GM12878 (cell line): ENCODE measurements at regions not wholly inside any gene's neighbourhood (a gene's known extent, or its start where the extent isn't known, plus 50 kb on each side); places are given as distances from the start of the nearest gene placed in this dataset.
A peak's percentile ranks its signal among the peaks of the same experiment; 100 is the strongest.

Experiments
- BMI1 ChIP-seq: fragments of 450-650 bp; IDR thresholded peaks from 2 replicates; pipeline ENCODE4 v1.6.1; 2016; ENCODE audit warnings: mild to moderate bottlenecking, moderate library complexity, borderline replicate concordance
- BRCA1 ChIP-seq: IDR thresholded peaks from 2 replicates; pipeline ENCODE4 v1.6.1; 2011; ENCODE audit warnings: low read depth, low read length, improper control_type of control experiment
- CHD1 ChIP-seq: IDR thresholded peaks from 2 replicates; pipeline ENCODE4 v1.6.1; 2012; ENCODE audit warnings: low read depth, low read length, improper control_type of control experiment
- DPF2 ChIP-seq: fragments of 450-650 bp; IDR thresholded peaks from 2 replicates; pipeline ENCODE4 v1.6.1; 2017; ENCODE audit warnings: mild to moderate bottlenecking
- EED ChIP-seq: sonication (generic); IDR thresholded peaks from 2 replicates; pipeline ENCODE4 v1.6.1; 2016; ENCODE audit warnings: antibody characterized with exemption, low read depth
- GATAD2B ChIP-seq: fragments of 450-650 bp; conservative IDR thresholded peaks from 2 replicates; pipeline ENCODE4 v1.6.1; 2017; ENCODE audit warnings: low read depth, mild to moderate bottlenecking, moderate library complexity
- KDM1A ChIP-seq: fragments of 200-600 bp; sonication (generic); IDR thresholded peaks from 2 replicates; pipeline ENCODE4 v1.6.1; 2016; ENCODE audit warnings: borderline replicate concordance
- NBN ChIP-seq: fragments of 450-650 bp; IDR thresholded peaks from 2 replicates; pipeline ENCODE4 v1.6.1; 2016
- NFYA ChIP-seq: IDR thresholded peaks from 2 replicates; pipeline ENCODE4 v1.6.1; 2011; ENCODE audit warnings: low read depth, mild to moderate bottlenecking, low read length, improper control_type of control experiment, borderline replicate concordance
- PAX8 ChIP-seq: fragments of 450-650 bp; IDR thresholded peaks from 2 replicates; pipeline ENCODE4 v1.6.1; 2017; ENCODE audit warnings: mild to moderate bottlenecking, moderate library complexity
- RFX5 ChIP-seq: IDR thresholded peaks from 2 replicates; pipeline ENCODE4 v1.6.1; 2011; ENCODE audit warnings: low read depth, low read length, improper control_type of control experiment
- SMAD1 ChIP-seq: fragments of 450-650 bp; IDR thresholded peaks from 2 replicates; pipeline ENCODE4 v1.6.1; 2018; ENCODE audit warnings: mild to moderate bottlenecking, low read depth; ENCODE audit not compliant: partially characterized antibody
- TARDBP ChIP-seq: IDR thresholded peaks from 2 replicates; pipeline ENCODE4 v1.6.1; 2016; ENCODE audit warnings: borderline replicate concordance
- YBX1 ChIP-seq: fragments of 450-650 bp; IDR thresholded peaks from 2 replicates; pipeline ENCODE4 v1.6.1; 2016; ENCODE audit warnings: antibody characterized with exemption
- TF ChIP-seq, protein P1 (sequence below): fragments of 450-650 bp; IDR thresholded peaks from 2 replicates; pipeline ENCODE4 v1.6.1; 2016; ENCODE audit warnings: mild to moderate bottlenecking
- TF ChIP-seq, protein P2 (sequence below): IDR thresholded peaks from 2 replicates; pipeline ENCODE4 v1.6.1; 2012; ENCODE audit warnings: low read depth, low read length, improper control_type of control experiment
- TF ChIP-seq, protein P3 (sequence below): fragments of 450-650 bp; IDR thresholded peaks from 2 replicates; pipeline ENCODE4 v1.6.1; 2017; ENCODE audit warnings: antibody characterized with exemption, mild to moderate bottlenecking, moderate library complexity
- TF ChIP-seq, protein P4 (sequence below): IDR thresholded peaks from 2 replicates; pipeline ENCODE4 v1.6.1; 2011; ENCODE audit warnings: mild to moderate bottlenecking, low read depth, low read length, moderate library complexity; ENCODE audit not compliant: insufficient replicate concordance
- TF ChIP-seq, protein P5 (sequence below): fragments of 450-650 bp; formaldehyde crosslinking; IDR thresholded peaks from 2 replicates; pipeline ENCODE4 v1.4.0; 2022; ENCODE audit warnings: mild to moderate bottlenecking, moderate library complexity
- TF ChIP-seq, protein P6 (sequence below): IDR thresholded peaks from 2 replicates; pipeline ENCODE4 v1.6.1; 2011; ENCODE audit warnings: borderline replicate concordance, low read depth, mild to moderate bottlenecking, moderate library complexity, mixed read lengths, low read length; ENCODE audit not compliant: insufficient read depth; ENCODE audit errors: extremely low read length

DNA sequence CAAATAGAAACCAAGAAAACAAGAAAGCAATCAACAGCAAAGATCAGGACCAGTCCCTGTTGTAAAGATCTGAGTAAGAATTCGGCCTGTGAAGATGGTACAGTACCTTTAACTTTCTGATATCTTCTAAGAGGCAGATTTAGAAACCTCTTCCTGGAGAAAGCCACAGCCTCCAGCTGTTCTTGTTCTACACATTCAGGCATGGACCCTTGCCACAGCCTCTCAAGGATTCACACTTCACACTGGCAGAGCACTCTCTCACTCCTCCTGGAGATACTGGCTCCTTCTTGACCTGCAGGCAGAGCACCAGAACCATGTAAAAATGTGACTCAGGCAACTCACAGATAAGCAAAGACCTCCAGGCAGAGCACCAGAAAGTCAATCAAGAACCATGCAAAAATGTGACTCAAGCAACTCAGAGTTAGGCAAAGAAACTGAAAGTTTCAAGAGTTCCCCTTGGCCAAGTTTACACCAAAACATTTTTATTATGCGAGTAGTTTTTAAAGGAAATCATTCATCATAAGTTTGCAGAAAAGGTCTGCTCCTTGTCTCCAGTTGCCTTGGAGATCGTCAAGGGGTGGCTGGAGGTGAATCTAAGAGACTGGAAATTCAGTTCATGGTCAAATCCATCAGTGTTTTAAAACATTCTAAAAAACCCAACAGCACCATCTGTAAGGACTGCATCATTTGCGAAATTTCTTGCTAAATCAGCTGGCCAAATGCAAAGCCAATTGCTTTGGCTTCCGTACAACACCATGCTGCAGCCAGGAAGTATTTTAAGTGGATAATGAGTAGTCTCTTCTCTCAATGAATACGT lies 119.3 kb upstream of the MDM1 start (continued):
- TF ChIP-seq, protein P1, sequence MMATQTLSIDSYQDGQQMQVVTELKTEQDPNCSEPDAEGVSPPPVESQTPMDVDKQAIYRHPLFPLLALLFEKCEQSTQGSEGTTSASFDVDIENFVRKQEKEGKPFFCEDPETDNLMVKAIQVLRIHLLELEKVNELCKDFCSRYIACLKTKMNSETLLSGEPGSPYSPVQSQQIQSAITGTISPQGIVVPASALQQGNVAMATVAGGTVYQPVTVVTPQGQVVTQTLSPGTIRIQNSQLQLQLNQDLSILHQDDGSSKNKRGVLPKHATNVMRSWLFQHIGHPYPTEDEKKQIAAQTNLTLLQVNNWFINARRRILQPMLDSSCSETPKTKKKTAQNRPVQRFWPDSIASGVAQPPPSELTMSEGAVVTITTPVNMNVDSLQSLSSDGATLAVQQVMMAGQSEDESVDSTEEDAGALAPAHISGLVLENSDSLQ, result peak; percentile 70
- TF ChIP-seq SMAD1 (no peak), YBX1 (no peak), NFYA (no peak), DPF2 (no peak; the same call in none of the 2 replicates), BMI1 (no peak; the same call in 1 of the 2 replicates), NBN (peak; percentile 73; the same call in 1 of the 2 replicates), TARDBP (no peak), RFX5 (no peak), BRCA1 (no peak), PAX8 (no peak), KDM1A (no peak), CHD1 (peak; percentile 74; the same call in 1 of the 2 replicates), GATAD2B (no peak), EED (peak; percentile 75)
- TF ChIP-seq, protein P2, sequence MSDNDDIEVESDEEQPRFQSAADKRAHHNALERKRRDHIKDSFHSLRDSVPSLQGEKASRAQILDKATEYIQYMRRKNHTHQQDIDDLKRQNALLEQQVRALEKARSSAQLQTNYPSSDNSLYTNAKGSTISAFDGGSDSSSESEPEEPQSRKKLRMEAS, result no peak; the same call in 1 of the 2 replicates
- TF ChIP-seq, protein P3, sequence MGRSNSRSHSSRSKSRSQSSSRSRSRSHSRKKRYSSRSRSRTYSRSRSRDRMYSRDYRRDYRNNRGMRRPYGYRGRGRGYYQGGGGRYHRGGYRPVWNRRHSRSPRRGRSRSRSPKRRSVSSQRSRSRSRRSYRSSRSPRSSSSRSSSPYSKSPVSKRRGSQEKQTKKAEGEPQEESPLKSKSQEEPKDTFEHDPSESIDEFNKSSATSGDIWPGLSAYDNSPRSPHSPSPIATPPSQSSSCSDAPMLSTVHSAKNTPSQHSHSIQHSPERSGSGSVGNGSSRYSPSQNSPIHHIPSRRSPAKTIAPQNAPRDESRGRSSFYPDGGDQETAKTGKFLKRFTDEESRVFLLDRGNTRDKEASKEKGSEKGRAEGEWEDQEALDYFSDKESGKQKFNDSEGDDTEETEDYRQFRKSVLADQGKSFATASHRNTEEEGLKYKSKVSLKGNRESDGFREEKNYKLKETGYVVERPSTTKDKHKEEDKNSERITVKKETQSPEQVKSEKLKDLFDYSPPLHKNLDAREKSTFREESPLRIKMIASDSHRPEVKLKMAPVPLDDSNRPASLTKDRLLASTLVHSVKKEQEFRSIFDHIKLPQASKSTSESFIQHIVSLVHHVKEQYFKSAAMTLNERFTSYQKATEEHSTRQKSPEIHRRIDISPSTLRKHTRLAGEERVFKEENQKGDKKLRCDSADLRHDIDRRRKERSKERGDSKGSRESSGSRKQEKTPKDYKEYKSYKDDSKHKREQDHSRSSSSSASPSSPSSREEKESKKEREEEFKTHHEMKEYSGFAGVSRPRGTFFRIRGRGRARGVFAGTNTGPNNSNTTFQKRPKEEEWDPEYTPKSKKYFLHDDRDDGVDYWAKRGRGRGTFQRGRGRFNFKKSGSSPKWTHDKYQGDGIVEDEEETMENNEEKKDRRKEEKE, result no peak
- TF ChIP-seq, protein P4, sequence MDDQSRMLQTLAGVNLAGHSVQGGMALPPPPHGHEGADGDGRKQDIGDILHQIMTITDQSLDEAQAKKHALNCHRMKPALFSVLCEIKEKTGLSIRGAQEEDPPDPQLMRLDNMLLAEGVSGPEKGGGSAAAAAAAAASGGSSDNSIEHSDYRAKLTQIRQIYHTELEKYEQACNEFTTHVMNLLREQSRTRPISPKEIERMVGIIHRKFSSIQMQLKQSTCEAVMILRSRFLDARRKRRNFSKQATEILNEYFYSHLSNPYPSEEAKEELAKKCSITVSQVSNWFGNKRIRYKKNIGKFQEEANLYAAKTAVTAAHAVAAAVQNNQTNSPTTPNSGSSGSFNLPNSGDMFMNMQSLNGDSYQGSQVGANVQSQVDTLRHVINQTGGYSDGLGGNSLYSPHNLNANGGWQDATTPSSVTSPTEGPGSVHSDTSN, result no peak
- TF ChIP-seq, protein P5, sequence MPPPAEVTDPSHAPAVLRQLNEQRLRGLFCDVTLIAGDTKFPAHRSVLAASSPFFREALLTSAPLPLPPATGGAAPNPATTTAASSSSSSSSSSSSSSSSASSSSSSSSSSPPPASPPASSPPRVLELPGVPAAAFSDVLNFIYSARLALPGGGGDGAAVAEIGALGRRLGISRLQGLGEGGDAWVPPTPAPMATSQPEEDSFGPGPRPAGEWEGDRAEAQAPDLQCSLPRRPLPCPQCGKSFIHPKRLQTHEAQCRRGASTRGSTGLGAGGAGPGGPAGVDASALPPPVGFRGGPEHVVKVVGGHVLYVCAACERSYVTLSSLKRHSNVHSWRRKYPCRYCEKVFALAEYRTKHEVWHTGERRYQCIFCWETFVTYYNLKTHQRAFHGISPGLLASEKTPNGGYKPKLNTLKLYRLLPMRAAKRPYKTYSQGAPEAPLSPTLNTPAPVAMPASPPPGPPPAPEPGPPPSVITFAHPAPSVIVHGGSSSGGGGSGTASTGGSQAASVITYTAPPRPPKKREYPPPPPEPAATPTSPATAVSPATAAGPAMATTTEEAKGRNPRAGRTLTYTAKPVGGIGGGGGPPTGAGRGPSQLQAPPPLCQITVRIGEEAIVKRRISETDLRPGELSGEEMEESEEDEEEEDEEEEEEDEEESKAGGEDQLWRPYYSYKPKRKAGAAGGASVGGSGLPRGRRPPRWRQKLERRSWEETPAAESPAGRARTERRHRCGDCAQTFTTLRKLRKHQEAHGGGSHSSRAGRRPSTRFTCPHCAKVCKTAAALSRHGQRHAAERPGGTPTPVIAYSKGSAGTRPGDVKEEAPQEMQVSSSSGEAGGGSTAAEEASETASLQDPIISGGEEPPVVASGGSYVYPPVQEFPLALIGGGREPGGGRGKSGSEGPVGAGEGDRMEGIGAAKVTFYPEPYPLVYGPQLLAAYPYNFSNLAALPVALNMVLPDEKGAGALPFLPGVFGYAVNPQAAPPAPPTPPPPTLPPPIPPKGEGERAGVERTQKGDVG, result no peak
- TF ChIP-seq, protein P6, sequence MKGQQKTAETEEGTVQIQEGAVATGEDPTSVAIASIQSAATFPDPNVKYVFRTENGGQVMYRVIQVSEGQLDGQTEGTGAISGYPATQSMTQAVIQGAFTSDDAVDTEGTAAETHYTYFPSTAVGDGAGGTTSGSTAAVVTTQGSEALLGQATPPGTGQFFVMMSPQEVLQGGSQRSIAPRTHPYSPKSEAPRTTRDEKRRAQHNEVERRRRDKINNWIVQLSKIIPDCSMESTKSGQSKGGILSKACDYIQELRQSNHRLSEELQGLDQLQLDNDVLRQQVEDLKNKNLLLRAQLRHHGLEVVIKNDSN, result no peak
